Peyer's patch (tissue), 4 donors: ENCODE measurements at regions not wholly inside any gene's neighbourhood (a gene's known extent, or its start where the extent isn't known, plus 50 kb on each side); places are given as distances from the start of the nearest gene placed in this dataset.

ENCODE experiments used
- DNase-seq, 3 donors: peaks; one replicate each; pipeline ENCODE4 v3.0.0-alpha.2; 2017 to 2019
- H3K27ac ChIP-seq, 4 donors: fragments of 200-600 bp; sonication (generic); one replicate each; pipeline ENCODE4 v1.5.1; 2016 to 2019
- H3K27me3 ChIP-seq, 2 donors: fragments of 200-600 bp; sonication (generic); one replicate each; pipeline ENCODE4 v1.5.1; 2019
- H3K36me3 ChIP-seq, 3 donors: fragments of 200-600 bp; sonication (generic); one replicate each; pipeline ENCODE4 v1.5.1; 2016 to 2019
- H3K4me1 ChIP-seq, 4 donors: fragments of 200-600 bp; sonication (generic); one replicate each; pipeline ENCODE4 v1.5.1; 2016 to 2019
- H3K4me3 ChIP-seq, 4 donors: fragments of 200-600 bp; sonication (generic); 1 replicate in 3 of 4; 2 replicates in 1 of 4; pipeline ENCODE4 v1.5.1; 2016 to 2019; ENCODE audit warnings: mild to moderate bottlenecking in 1 of 4
- H3K9me3 ChIP-seq, 4 donors: fragments of 200-600 bp; sonication (generic); one replicate each; pipeline ENCODE4 v1.5.1; 2016 to 2019; ENCODE audit warnings: mild to moderate bottlenecking in 1 of 4
- CTCF ChIP-seq, 6 experiments: fragments of 450-650 bp in 4 of 6; fragments of 200-600 bp in 2 of 6; sonication (generic) in 1 of 6; IDR thresholded peaks; one replicate each; pipeline ENCODE4 v1.5.1; 2017 to 2019; ENCODE audit warnings: antibody characterized with exemption in 6 of 6, mild to moderate bottlenecking in 3 of 6, moderate library complexity in 1 of 6
- POLR2A ChIP-seq, 2 donors: fragments of 450-650 bp; IDR thresholded peaks; one replicate each; pipeline ENCODE4 v1.5.1; 2017; ENCODE audit warnings: antibody characterized with exemption in 2 of 2, mild to moderate bottlenecking in 2 of 2, moderate library complexity in 2 of 2

- no peak overlapping the region for H3K27ac ChIP-seq
- no peak overlapping the region for H3K4me3 ChIP-seq
- no peaks in the 10 kb centered on the region for H3K27me3 ChIP-seq
- DNase-seq, result no peak
- TF ChIP-seq CTCF (IDR thresholded peaks at IDR 0.05) (no peak), POLR2A (IDR thresholded peaks at IDR 0.05) (no peak)
- no peaks in the 10 kb centered on the region for H3K9me3 ChIP-seq
- H3K36me3 ChIP-seq, result no peaks in the 10 kb centered on the region
- no peaks in the 10 kb centered on the region for H3K4me1 ChIP-seq
These were observed 81.7 kb upstream of the CHRDL1 start for GRCh38 chrX:110877326-110877725.

GRCh38 chrX:110871839-110872238 lies 76.2 kb upstream of the CHRDL1 start:
- H3K9me3 ChIP-seq, result no peaks in the 10 kb centered on the region
- H3K27me3 ChIP-seq, result no peaks in the 10 kb centered on the region
- no peaks in the 10 kb centered on the region for H3K36me3 ChIP-seq
- DNase-seq, result no peak
- H3K27ac ChIP-seq, result no peak overlapping the region
- TF ChIP-seq CTCF (IDR thresholded peaks at IDR 0.05), result no peak
- no peak for TF ChIP-seq POLR2A (IDR thresholded peaks at IDR 0.05)
- no peak overlapping the region for H3K4me3 ChIP-seq
- no peaks in the 10 kb centered on the region for H3K4me1 ChIP-seq

GRCh38 chrX:110866421-110866820 lies 70.8 kb upstream of the CHRDL1 start:
- no peak overlapping the region for H3K4me3 ChIP-seq
- DNase-seq, result no peak
- H3K27ac ChIP-seq, result no peak overlapping the region
- no peaks in the 10 kb centered on the region for H3K27me3 ChIP-seq
- no peaks in the 10 kb centered on the region for H3K9me3 ChIP-seq
- no peaks in the 10 kb centered on the region for H3K4me1 ChIP-seq
- TF ChIP-seq CTCF (IDR thresholded peaks at IDR 0.05), result no peak
- no peak for TF ChIP-seq POLR2A (IDR thresholded peaks at IDR 0.05)
- no peaks in the 10 kb centered on the region for H3K36me3 ChIP-seq

- TF ChIP-seq CTCF (IDR thresholded peaks at IDR 0.05) (no peak), POLR2A (IDR thresholded peaks at IDR 0.05) (no peak)
- Histone ChIP-seq H3K36me3 (no peaks in the 10 kb centered on the region), H3K4me3 (no peak overlapping the region), H3K9me3 (no peaks in the 10 kb centered on the region), H3K27me3 (no peaks in the 10 kb centered on the region), H3K27ac (no peak overlapping the region), H3K4me1 (no peaks in the 10 kb centered on the region)
- no peak for DNase-seq
These were observed 68.3 kb upstream of the CHRDL1 start for GRCh38 chrX:110863883-110864282.

GRCh38 chrX:110858565-110858964 lies 62.9 kb upstream of the CHRDL1 start:
- H3K27me3 ChIP-seq, result no peaks in the 10 kb centered on the region
- H3K4me3 ChIP-seq, result no peak overlapping the region
- H3K36me3 ChIP-seq, result no peaks in the 10 kb centered on the region
- no peak for TF ChIP-seq POLR2A (IDR thresholded peaks at IDR 0.05)
- no peak for TF ChIP-seq CTCF (IDR thresholded peaks at IDR 0.05)
- H3K4me1 ChIP-seq, result no peaks in the 10 kb centered on the region
- no peak for DNase-seq
- no peak overlapping the region for H3K27ac ChIP-seq
- no peaks in the 10 kb centered on the region for H3K9me3 ChIP-seq

- Histone ChIP-seq H3K27me3 (no peaks in the 10 kb centered on the region), H3K9me3 (no peaks in the 10 kb centered on the region), H3K4me1 (no peaks in the 10 kb centered on the region), H3K4me3 (no peak overlapping the region), H3K27ac (no peak overlapping the region), H3K36me3 (no peaks in the 10 kb centered on the region)
- DNase-seq, result no peak
- TF ChIP-seq POLR2A (IDR thresholded peaks at IDR 0.05) (no peak), CTCF (IDR thresholded peaks at IDR 0.05) (no peak)
These were observed 58.0 kb upstream of the CHRDL1 start for GRCh38 chrX:110853610-110854009.
